HPDE6-E6E7 (cell line): ENCODE measurements at regions not wholly inside any gene's neighbourhood (a gene's known extent, or its start where the extent isn't known, plus 50 kb on each side); places are given as distances from the start of the nearest gene placed in this dataset.
A peak's percentile ranks its signal among the peaks of the same experiment; 100 is the strongest.
"Not testable (repeated sequence)": the region's sequence is repeated elsewhere in the genome, so short reads cannot be mapped to it uniquely, and the experiment has no call there.

Experiments used
- DNase-seq: peaks from one replicate; pipeline ENCODE4 v3.0.0; 2011; ENCODE audit warnings: missing footprints; ENCODE audit errors: extremely low spot score

DNA sequence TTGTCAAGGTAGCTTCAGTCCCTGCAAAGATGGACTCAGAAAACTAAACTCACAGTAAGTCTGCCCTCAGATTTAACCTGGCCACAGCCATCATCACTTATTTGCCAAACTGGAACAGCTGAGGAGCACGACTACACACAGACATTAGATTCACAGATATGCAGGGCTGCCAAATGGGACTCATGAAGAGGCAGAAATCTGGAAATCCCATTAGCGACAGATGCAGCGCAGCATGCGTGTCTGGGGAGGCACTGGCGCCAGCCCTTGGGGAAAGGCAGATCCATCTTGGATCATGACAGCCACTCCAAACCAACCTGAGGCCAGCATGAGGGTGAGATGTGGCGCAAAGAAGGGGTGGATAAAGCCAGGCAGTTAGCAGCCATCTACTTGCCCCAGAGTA is 160.7 kb upstream of the TSC22D2 start:
- DNase-seq: no peak

DNA sequence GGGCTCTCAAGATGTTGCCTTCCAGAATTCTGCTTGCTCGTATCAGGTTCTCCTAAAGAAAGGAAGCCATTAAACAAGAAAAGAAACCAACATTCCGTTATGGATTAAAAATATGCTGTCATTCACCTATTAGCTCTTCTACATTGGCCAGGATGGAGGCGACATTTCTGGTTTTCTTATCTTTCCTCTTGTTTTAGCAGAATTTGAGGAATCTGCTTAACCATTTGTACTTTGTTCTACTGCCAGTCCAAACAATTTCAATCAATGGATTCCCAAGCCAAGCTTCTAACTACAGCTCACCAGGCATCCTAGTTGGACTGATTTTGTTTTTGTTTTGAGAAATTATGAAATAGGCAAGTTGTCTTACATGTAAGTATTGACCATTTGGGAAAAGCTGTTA is 164.6 kb upstream of the TSC22D2 start:
- DNase-seq: no peak

DNA sequence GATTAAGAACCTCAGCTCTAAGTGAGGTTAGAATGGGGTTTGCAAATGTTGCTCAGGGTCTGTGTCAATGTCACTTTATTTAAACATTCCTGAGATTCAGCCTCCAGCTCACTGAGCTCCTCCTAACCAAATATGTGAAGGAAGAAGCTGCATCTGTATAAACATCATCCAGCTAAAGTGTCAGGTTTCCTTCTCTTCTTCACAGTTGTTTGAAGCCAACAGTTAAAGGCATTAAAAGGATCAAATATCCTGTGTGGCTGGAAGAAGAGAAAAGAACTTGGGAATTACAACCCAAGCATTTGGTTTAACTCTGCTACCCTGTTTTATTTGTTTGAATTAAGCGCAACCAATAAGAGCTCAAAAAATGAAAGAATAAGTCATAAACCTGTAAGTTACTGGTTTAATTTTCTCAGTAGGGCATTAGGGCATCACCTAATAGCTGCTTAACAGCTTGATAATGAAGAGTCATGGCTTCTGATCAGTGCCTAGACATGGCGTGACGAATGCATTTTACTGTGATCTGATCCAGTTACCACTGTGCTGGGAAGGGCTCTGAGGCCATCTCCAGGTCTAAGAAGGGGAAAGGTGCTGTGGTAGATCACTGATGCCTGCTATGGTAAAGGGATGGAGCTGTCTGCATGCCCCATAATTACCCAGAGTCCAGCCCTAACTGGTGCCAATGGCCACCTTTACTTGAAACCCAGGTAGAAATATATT is 165.7 kb upstream of the TSC22D2 start:
- DNase-seq: no peak

DNA sequence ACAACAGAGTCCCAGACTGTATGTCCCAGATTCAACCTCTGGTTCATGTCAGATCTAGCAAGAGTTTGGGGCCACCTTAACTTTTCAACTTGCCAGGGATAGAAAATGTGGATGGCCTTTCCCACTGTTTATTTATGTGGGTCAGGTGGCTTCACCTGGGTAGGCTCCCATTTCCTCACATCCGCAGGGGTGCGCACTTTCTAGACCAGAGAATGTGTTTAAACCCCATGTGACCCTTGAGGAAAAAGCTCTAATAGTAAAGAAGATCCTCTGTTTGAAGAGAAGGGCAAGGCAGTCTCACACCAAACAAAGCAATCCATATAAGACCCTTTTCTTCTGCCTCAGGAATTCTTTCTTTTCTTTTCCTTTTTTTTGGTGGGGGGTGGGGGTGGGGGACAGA is 167.2 kb upstream of the TSC22D2 start:
- DNase-seq: no peak

DNA sequence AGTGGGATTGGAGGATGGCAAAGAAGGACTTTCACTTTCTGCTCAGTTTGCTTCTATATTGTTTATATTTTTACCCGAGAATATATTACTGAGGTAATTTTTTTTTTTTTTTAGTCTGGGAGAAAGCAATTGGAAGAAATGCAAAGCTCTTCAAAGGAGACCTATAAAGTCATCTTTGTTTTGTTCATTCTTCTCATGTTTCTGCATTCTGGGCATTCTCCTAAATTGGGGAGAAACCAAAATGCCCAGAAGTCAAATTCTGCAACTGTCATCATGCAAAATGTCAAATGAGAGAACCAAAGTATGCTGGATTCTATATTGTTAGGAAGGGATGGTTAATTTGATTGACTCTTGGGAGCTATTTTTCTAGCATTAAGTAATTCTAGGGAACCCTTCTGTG is 168.3 kb upstream of the TSC22D2 start:
- no peak for DNase-seq

DNA sequence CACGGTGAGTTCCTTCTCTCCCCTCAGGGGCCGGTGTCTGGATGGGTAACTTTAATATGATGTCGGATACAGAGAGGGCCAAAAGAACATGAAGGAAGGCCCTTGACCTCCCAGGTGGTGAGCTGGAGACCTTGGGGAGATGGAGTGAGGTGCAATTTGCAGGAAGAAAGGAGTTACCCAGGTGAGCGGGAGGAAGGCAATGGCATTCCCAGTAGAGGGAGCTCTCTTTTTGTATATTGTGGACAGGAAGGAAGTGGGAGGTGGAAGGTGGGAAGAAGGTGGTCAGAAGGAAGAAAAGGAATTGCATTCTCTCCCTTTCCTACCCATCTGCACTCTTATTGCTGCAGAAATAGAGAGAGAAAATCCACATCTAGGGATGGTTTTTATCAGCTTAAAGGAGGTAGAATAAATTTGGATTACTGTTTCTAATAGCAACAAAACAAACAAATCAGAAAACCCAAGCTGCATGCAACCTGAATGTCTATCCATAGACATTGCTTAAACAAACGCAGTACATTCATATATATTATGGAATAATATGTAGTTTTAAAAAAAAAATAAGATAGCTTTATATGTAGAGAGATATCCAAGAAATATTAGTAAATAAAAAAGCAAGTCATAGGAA is 169.0 kb upstream of the TSC22D2 start:
- no peak for DNase-seq

DNA sequence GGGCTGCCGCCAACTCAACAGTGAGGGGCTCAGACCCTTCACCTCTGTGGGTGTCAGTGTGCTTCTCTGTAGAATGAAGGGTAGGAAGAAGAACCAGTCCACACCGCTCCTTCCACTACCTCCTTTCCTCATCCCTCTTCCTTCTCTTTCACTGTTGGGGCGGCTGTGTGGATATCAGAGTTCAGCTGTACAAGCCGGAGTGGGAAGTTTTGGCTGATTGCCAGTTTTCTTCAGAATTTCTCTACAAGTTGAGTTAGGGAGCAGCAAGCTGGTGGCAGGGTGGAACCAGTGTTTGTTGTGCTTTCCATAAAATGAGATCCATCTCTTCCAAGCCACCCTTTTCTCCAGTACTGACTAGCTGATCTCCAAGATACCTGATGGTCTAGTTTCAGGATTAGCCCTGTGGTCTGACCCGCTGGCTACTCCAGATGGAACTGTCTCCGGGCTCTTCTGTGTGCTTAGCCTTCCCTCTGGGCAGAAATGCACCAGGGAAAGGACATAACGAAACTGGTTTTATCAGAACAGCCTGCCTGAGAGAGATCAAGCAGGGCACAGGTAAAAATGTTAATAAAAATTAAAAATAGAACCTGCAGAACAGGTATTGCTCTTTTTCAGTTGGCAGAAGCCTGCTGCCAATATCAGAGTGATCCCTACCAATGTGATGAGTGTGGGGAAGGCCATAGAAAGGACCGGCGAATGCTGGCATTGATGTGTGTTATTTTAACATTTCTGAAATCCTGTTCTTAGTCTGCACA is 169.9 kb upstream of the TSC22D2 start:
- no peak for DNase-seq

DNA sequence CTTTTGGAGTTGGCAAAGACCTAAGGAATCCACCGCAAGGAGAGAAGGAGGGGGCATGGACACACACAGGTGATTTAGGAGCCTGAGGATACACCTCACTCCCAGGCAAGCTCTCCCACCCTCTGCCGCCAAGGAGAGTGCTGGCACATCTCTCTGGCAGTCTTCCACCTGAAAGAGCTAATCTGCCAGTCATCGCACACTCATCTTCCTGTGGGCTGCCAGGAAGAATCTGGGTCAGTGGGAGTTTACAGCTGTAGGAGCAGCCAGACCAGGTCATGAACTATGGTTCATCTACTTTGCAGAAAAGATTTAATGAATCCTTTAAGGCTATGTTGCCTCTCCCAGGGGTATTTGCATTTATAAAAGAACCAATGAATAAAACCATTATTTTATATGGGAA is 170.6 kb upstream of the TSC22D2 start:
- DNase-seq: peak; percentile 74

DNA sequence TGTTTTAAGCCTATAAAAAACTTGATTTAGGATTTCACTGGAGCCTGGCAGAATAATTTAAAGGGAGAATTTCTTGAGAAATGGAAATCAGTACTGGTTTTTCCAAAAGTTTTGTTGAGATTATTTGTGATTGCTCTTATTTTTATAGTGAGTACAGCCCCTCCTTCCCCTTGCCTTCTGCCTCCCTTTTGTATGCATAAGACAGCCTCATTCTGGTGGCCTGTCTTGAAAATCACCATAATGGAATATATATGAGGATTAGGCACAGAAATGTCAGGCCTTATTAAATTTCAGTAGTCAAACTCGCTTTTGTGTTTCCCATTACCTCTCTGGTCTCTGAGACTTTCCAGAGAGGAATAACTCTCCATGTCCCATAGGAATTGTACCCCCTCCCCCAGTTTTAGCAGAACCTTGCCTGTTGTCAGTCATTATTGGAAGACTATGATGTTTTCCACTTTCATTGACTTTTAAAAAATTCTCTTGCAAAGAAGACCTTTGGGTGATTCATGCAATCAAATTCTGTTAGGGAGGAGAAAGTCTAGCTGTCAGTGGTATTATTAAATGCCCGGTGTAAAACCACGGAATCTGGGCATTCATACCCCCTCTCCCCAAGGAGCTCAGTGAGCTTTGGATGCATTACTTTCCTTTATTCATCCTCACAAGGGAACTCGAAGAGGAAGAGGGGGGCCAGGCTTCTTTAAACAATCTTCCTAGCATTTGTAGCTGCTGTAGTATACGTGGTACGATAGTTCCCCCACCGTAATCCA is 171.6 kb upstream of the TSC22D2 start:
- no peak for DNase-seq

DNA sequence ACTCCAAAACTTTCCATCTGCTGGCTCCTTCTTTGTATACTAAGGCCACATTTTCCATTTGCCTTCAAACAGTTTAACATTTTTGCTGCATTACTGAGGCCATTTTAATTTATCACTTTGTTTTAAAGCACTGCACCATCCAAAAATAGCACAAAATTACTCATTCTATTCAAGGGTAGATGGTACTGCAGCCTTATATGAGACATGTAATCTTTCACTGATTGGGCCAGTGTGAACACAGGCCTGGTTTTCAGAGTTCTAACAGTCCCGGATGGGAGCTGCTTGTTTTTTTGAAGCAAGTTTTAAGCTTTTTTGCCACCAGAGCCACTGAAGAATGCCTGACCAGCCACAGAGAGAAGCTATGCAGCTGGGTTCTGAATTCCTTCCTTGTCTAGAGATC is 172.3 kb upstream of the TSC22D2 start:
- DNase-seq: no peak

DNA sequence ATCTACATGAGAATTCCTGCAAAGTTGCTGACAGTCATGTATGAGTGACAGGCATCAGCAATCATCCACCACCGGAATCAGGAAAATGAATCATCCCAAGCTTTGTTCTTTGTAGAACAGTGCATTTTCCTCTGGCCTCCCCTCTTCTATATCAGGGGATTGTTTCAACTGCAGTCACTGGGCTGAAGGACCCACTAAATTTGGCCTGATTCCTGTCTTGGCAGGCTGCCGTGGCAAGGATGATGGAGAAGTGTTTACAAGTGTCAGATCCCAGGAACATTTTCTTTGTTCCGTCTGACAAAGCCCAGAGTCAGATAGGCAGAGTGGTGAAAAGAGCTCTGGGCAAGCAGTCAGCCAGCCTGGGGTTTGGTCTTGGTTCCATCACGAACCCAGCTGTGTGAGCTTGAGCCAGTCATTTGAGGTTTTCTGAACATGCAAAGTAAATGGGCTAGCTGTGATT is 175.1 kb upstream of the TSC22D2 start:
- DNase-seq: peak; percentile 64

DNA sequence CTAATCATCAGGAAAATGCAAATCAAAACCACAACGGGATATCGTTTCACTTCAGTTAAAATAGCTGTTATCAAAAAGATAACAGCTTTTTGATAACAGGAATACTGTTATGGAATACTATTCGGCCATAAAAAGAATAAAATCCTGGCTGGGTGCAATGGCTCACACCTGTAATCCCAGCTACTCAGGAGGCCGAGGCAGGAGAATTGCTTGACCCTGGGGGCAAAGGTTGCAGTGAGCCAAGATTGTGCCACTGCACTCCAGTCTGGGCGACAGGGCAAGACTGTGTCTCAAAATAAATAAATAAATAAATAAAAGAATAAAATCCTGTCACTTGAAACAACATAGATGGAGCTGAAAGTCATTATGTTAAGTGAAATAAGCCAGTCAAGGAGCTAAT is 178.1 kb upstream of the TSC22D2 start:
- DNase-seq: no peak

DNA sequence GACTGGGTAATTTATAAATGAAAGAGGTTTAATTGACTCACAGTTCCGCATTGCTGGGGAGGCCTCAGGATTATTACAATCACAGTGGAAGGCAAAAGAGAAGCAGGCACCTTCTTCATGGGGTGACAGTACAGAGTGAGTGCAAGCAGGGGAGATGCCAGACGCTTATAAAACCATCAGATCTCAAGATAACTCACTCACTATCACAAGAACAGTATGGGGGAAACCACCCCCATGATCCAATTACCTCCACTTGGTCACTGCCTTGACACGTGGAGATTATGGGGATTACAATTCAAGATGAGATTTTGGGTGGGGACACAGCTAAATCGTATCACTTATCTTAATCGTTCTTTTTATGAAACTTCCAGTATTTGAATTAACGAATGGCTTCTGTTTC is 179.5 kb upstream of the TSC22D2 start:
- not testable (repeated sequence) for DNase-seq

DNA sequence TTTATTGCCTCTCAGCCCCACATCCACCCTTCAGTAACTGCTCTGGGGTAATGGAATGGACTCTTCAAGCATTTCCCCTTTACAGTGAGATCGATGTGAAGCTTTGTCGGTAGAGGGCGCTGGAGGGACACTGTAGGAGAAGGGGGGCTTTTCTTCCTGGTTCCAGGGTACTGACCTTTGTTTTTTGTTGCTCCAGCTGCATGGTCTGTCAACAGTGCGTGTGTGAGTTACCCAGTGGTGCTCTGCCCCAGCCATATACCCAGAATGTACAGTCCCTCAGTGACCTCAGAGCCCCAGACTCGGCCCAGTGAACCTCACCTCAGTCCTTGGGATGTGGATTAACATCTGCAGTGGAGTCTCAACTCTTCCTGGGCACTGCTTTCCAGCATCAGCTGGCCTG is 180.3 kb upstream of the TSC22D2 start:
- no peak for DNase-seq

DNA sequence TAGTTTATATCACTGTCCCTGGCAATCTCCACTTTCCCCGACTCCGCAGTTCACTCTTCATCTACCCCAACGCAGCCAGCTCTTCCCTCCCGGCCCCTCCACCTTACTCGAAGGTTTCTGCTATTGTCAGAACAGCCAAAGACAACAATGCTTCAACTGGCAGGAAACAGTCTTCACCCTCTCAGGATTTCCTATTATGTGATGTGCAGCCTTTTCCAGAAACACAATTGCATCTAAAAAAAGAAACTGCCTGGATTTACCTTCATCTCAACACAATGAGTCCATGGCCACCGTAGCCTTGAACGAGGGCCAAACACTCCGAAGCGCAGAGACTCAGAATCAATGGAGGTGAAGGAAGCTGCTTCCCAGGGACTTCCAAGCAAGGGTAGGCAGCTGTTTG is 182.1 kb upstream of the TSC22D2 start:
- no peak for DNase-seq

DNA sequence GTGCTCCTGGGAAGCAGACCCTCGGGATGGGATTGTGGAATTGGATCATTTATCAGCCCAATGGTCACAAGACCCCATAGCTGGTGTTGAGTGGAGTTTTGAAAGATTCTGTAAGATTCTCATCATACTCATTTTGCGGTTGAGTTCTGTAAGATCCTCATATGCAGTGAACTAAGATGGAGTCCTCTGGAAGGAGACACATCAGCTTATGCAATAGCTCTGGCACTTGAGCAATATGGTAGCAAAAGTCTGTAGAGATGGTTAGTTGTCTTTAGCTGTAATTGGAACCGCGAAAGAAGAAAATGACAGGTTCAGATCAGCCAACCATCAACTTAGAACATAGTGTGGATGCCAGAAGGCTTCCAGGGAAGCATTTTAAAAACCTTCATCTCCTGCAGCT is 184.5 kb upstream of the TSC22D2 start:
- DNase-seq: no peak

DNA sequence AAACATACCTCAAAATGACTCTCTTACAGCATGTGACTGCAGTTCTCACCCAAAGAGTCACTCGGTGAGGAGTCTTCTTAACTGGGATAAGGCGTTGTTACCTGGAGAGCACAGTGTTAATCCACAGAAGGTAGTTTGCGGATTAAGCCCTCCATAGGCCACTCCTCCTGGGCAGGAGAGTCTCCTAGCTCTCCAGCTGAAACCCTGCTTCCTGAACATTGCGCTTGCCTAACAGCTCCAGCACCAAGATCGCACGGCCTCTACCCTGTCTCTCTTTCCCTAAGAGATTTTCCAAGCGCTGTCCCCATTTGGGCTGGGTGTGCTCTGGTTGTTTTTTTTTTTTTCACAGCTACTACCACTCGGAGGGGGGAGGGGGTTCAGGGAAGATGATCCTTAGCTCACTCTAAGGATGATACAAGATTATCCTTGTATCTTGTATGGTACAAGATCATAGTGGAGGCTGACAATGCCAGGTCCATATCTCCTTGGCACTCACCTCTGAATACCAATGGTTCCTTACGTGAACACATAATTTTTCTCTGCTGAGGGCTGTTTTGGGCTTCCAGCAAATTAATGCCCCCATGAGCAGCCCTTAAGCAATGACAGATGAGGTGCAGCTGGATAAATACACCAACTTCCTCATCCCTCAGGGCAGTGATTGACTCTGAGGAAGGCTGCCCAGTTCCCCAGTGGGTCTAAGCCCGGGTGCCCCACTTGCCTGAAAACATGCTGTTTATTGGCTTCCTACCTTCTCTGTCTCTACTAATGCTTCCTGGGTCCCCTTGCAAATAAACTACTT is 185.2 kb upstream of the TSC22D2 start:
- DNase-seq: no peak

DNA sequence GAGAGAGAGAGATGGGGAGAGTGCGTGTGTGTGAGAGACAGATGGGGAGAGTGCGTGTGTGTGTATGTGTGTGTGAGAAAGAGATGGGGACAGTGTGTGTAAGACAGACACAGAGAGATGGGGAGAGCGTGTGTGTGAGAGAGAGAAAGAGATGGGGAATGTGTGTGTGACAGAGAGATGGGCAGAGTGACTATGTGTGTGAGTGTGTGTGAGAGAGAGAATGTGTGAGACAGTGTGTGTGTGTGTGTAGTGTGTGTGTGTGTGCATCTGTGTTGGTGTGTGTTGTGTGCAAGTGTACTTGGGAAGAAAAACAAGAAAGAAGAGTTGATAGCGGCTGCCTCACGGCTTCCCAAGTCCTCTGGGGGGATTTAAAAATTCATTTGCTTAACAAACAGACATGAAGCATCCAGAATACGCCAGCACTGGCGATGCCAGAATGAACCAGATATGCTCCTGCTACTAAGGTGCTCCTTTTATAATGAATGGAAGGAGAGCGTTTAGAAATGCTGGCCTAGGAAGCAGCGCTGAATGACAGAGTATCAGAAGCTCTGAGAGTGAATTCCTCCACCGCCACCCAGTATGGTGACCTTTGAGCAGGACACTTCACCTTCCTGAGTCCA is 186.1 kb upstream of the TSC22D2 start:
- DNase-seq: no peak

DNA sequence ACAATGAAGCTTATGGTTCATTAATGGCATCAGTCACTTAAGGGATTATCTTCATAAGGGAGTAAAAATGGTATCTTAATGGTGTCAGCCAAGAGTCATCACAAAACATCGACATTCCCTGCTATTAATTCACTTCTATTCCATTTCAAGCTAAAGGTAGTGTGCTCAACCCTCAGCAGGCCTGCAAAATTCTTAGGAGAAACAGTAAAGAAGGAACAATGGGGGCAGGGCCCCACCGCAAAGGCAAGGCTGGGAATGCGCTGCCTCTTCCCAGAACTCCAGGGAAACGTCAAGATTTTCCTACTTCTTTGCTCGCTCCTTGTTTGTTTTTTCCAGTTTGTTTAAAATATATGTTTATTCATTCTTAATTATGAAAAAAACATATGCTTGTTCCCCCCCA is 187.3 kb upstream of the TSC22D2 start:
- DNase-seq: no peak

DNA sequence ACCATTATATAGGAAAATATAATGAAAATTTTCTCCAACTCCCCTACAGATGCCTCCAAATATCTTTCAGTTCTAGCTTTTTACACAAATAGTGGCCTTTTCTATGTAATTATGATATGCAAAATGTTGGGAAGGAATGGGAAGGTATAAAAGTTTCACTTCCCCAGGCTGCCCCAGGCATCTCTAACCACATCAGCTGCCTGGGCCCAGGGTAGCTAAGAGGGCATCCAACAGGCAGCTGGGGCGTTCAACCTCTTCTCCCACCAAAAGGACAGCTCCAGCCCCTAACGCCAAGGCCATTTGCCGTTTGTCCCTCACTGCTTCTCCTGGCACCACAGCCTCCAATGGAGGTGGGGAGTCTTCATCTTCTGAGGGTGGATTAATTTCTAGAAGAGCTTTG is 188.1 kb upstream of the TSC22D2 start:
- no peak for DNase-seq

DNA sequence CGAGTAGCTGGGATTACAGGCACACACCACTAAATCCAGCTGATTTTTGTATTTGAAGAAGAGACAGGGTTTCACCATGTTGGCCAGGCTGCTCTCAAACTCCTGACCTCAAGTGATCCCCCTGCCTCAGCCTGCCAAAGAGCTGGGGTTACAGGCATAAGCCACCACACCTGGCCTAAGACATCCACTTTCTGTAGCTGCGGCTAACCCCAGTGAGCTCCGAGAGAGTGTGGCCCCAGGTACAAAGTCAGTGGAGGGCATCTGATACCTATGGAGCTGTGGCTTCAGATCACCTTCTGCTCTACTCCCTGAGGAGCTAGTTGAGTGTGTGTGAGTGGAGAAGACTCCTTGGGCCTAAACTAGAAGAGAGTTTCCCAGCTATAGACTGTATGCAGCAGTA is 189.3 kb upstream of the TSC22D2 start:
- no peak for DNase-seq
